ENCODE measurements at regions not wholly inside any gene's neighbourhood (a gene's known extent, or its start where the extent isn't known, plus 50 kb on each side); places are given as distances from the start of the nearest gene placed in this dataset.

DNA sequence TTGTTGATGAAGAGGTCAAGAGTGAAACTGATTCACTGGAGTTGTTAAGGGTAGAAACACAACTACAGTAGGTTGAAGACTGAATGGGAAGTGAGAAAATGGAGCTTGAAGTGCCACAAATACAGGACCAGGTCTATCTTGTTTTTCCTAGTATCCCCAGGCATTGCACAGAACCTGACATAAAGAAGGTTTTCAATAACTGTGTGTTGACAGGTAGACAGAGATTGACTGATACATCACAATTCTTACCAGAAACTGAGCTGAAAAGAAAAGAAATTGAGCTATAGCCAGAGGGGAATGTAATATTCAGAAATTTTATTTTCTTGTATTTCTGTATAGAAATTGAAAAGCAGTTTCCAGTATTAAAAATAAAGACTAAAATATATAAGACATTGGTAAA is 767.7 kb downstream of the PCDH17 start:
- no peaks in the 10 kb centered on the region for H3K4me1 Mint-ChIP-seq
- no peaks in the 10 kb centered on the region for H3K36me3 Mint-ChIP-seq
- H3K27me3 Mint-ChIP-seq (ENCODE audit: low read depth in 3 of 3) = peaks cover 0 to 3% (median 0%) of the 10 kb centered on the region in 3 donors
- no peak for DNase-seq
- H3K9me3 Mint-ChIP-seq = peaks cover 14 to 75% (median 36%) of the 10 kb centered on the region in 6 donors
- H3K4me3 Mint-ChIP-seq = no peak overlapping the region
- H3K27ac Mint-ChIP-seq = no peak overlapping the region

DNA sequence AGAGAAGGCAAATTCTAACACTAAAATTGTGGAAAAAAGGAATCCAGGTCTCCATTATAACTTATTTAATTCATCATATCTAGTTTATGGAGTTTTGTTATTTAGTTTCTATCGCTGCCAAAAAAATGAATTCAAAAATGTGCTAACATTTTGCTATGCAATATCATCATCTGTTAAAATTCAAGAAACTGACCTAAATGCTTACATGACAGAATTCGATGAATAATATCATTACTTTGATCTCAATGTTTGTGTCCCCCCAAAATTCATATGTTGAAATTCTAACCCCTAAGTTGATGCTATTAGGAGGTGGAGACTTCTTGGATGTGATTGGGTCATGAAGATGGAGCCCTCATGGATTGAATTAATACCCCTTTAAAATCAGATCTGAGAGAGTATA is 775.0 kb downstream of the PCDH17 start:
- no peaks in the 10 kb centered on the region for H3K27me3 Mint-ChIP-seq (ENCODE audit: low read depth in 3 of 3)
- H3K27ac Mint-ChIP-seq = no peak overlapping the region
- peaks cover 12 to 60% (median 32%) of the 10 kb centered on the region in 6 donors for H3K9me3 Mint-ChIP-seq
- DNase-seq = no peak
- H3K4me3 Mint-ChIP-seq = no peak overlapping the region
- H3K36me3 Mint-ChIP-seq = no peaks in the 10 kb centered on the region
- no peaks in the 10 kb centered on the region for H3K4me1 Mint-ChIP-seq

DNA sequence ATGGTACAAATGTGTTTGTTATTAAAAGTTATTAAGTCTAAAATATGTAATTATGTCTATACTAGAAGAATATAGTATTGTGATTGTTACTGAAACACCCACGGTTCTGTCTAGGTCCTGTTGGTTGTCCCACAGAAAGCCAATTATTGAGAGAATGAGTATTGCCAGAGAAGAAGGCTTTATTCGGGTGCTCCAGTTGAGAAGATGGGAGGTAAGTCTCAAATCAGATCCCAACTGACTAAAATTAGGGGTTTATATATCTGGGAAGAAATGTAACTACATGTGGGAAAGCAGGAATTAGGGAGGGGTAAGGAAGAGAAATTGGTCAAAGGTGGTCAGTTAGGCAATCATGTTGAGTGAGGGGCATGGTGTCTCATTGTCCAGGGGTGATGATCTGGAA is 798.4 kb downstream of the PCDH17 start:
- H3K27ac Mint-ChIP-seq = no peak overlapping the region
- no peak for DNase-seq
- peaks cover 1 to 57% (median 26%) of the 10 kb centered on the region in 6 donors for H3K9me3 Mint-ChIP-seq
- peaks cover 0 to 3% (median 0%) of the 10 kb centered on the region in 3 donors for H3K27me3 Mint-ChIP-seq (ENCODE audit: low read depth in 3 of 3)
- no peaks in the 10 kb centered on the region for H3K4me1 Mint-ChIP-seq
- H3K4me3 Mint-ChIP-seq = no peak overlapping the region
- no peaks in the 10 kb centered on the region for H3K36me3 Mint-ChIP-seq

DNA sequence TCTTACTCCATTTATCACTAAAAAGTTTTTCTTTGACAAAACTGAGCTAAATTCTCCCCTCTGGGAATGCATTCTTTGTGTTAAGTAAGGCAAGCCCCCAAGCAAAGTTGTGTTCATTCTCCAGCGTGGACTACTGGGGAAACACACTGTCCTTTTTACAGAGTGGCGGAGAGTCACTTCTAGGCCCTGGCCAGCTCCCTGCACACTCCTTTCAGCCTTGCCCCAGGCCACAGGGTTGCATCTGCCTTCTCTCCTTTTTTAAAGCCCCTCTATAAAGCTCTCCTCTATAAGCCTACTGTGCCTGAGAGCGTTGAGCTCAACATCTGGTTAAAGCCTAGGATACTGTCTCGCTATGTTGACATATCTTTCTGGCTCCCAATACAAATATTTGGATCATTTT is 803.4 kb downstream of the PCDH17 start:
- H3K36me3 Mint-ChIP-seq = no peaks in the 10 kb centered on the region
- peaks cover 0 to 45% (median 22%) of the 10 kb centered on the region in 6 donors for H3K9me3 Mint-ChIP-seq
- DNase-seq = no peak
- H3K4me3 Mint-ChIP-seq = no peak overlapping the region
- no peaks in the 10 kb centered on the region for H3K4me1 Mint-ChIP-seq
- H3K27me3 Mint-ChIP-seq (ENCODE audit: low read depth in 3 of 3) = no peaks in the 10 kb centered on the region
- no peak overlapping the region for H3K27ac Mint-ChIP-seq

DNA sequence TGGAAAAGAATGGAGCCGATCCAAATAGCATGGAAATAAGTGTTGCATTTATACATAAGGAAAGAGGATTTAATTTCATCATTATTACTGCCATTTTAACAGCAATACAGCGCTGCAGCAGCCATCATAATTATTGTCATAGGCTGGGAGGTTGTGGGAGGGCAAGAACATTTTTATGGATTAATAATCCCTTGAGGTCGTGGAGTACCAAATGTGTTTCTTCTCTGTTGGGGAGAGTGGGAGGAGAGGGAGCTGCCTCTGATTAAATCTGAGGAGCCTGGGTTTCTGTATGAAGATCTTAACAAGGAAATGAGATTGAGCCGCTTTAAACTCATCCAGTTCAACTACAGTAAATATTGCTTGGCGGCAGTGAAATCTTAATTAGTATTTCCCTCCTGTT is 805.9 kb downstream of the PCDH17 start:
- H3K27me3 Mint-ChIP-seq (ENCODE audit: low read depth in 3 of 3) = no peaks in the 10 kb centered on the region
- peaks cover 0 to 4% (median 0%) of the 10 kb centered on the region in 3 donors for H3K36me3 Mint-ChIP-seq
- H3K4me3 Mint-ChIP-seq = no peak overlapping the region
- peaks cover 2 to 36% (median 19%) of the 10 kb centered on the region in 6 donors for H3K9me3 Mint-ChIP-seq
- H3K4me1 Mint-ChIP-seq = no peaks in the 10 kb centered on the region
- no peak for DNase-seq
- no peak overlapping the region for H3K27ac Mint-ChIP-seq

DNA sequence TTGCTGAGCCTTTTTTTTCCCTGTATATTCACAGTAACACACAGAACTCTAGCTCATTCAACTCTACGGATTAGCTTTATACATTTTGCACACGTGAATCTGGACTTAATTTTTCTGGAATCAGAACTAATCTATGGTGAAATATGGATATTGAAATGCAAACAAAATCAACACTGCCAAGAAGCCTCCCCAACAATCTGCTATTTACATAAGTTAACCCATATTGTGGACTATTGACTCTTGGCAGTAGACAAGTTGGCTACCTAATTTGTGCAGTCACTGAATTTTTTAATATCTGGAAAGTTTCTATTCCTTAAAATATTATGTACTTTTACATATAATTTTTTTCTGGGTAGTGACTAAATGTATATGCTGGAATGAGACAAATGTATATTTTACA is 815.4 kb downstream of the PCDH17 start:
- no peaks in the 10 kb centered on the region for H3K36me3 Mint-ChIP-seq
- peaks cover 6 to 27% (median 20%) of the 10 kb centered on the region in 6 donors for H3K9me3 Mint-ChIP-seq
- H3K4me3 Mint-ChIP-seq = no peak overlapping the region
- no peak overlapping the region for H3K27ac Mint-ChIP-seq
- no peak for DNase-seq
- no peaks in the 10 kb centered on the region for H3K4me1 Mint-ChIP-seq
- H3K27me3 Mint-ChIP-seq (ENCODE audit: low read depth in 3 of 3) = no peaks in the 10 kb centered on the region

DNA sequence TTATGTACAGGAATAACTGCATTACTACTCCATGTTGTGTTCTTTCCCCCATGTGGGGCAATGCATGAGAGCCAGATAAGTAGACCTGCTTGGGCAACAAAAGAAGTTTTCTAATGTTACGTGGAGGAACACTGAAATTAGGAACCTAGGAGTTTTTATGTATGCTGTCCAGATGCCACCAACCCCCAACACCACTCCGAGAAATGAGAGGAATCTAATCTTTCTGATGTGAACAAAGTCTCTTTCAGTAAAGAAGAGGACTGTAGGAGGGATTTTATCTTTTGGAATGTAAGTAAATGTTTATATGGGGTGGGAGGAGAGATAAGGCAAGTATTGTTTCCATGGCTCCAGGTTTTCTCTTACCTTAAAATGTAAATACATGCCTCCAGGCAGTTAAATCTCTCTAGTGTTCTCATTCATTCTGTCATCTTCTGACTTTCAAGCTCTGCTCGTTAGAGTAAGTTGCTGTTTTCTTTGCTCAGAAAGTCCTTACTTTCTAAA is 820.6 kb downstream of the PCDH17 start:
- DNase-seq = no peak
- peaks cover 0 to 4% (median 3%) of the 10 kb centered on the region in 3 donors for H3K36me3 Mint-ChIP-seq
- peaks cover 10 to 57% (median 36%) of the 10 kb centered on the region in 6 donors for H3K9me3 Mint-ChIP-seq
- H3K27me3 Mint-ChIP-seq (ENCODE audit: low read depth in 3 of 3) = peaks cover 0 to 1% (median 0%) of the 10 kb centered on the region in 3 donors
- H3K27ac Mint-ChIP-seq = no peak overlapping the region
- H3K4me1 Mint-ChIP-seq = no peaks in the 10 kb centered on the region
- H3K4me3 Mint-ChIP-seq = no peak overlapping the region

DNA sequence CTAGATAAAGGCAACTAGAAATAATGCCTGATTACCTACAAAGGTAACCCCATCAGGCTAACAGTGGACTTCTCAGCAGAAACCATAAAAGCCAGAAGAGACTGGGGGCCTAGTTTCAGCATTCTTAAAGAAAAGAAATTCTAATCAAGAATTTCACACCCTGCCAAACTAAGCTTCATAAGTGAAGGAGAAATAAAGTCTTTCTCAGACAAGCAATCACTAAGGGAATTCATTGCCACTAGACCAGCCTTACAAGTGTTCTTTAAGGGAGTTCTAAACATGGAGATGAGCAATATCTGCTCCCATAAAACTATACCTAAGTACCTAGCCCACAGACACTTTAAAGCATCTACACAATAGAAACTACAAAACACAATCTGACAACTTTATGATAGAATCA is 823.5 kb downstream of the PCDH17 start:
- no peak overlapping the region for H3K4me3 Mint-ChIP-seq
- H3K9me3 Mint-ChIP-seq = peaks cover 7 to 51% (median 38%) of the 10 kb centered on the region in 6 donors
- DNase-seq = no peak
- peaks cover 0 to 4% (median 3%) of the 10 kb centered on the region in 3 donors for H3K36me3 Mint-ChIP-seq
- H3K27ac Mint-ChIP-seq = no peak overlapping the region
- H3K27me3 Mint-ChIP-seq (ENCODE audit: low read depth in 3 of 3) = peaks cover 0 to 1% (median 0%) of the 10 kb centered on the region in 3 donors
- H3K4me1 Mint-ChIP-seq = no peaks in the 10 kb centered on the region

DNA sequence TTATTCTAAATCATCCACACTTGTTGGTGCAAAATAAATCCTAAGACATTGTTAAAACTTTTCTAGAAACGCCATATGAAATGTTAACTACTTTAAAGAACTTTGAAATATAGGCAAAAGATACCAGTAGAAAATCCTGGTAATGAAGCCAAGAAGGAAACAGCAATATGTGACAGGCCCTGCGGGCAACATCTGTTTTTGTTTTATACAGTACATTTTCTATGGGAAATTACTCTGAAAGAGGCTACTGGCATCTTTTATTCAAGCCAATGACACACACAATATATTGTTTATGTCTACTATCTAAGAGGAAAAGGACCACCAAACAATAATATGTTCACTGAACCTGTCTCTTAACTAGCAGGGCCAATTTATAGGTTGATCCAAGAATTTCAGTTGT is 829.7 kb downstream of the PCDH17 start:
- H3K27me3 Mint-ChIP-seq (ENCODE audit: low read depth in 3 of 3) = no peaks in the 10 kb centered on the region
- no peaks in the 10 kb centered on the region for H3K4me1 Mint-ChIP-seq
- H3K27ac Mint-ChIP-seq = no peak overlapping the region
- peaks cover 0 to 3% (median 0%) of the 10 kb centered on the region in 3 donors for H3K36me3 Mint-ChIP-seq
- peaks cover 12 to 41% (median 21%) of the 10 kb centered on the region in 6 donors for H3K9me3 Mint-ChIP-seq
- DNase-seq = no peak
- H3K4me3 Mint-ChIP-seq = no peak overlapping the region

DNA sequence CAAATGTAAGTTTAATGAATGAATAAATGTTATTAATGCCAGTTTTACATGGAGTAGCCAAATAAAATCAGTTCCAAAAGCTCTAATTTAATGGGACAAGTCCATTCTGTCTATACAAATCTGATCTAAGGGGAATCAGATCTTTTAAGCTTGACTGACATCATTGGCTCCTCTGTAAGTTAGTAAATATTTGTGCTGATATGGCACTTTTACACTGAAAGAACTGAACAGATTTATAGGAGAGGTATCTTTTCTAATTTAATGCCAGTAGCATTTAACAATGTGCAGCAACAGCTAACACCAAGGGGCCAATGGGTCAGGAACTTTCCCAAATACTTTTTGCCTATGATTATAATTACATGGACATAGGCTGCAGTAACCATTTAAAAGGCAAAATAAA is 832.3 kb downstream of the PCDH17 start:
- no peak for DNase-seq
- peaks cover 0 to 3% (median 0%) of the 10 kb centered on the region in 3 donors for H3K36me3 Mint-ChIP-seq

DNA sequence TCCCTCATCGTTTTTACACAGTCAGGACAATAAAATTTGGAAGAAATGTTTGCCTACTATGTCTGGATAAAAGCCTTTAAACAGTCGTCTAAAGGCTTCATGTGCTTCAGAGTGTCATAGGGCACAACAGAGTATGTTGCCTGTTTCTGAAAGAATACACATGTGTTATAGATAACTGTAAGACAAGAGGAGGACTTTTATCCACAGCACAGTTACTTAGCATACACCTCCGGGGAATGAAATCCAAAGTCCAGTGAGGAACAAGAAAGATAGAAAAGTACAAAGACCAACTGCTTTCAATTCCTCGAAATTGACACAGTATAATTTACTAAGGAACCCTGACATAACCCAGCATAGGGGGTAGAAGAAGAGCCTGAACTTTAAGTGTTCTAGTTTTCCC is 835.6 kb downstream of the PCDH17 start:
- Mint-ChIP-seq H3K4me1 (no peaks in the 10 kb centered on the region), H3K4me3 (no peak overlapping the region), H3K9me3 (peaks cover 9 to 55% (median 21%) of the 10 kb centered on the region in 6 donors), H3K36me3 (peaks cover 0 to 3% (median 0%) of the 10 kb centered on the region in 3 donors), H3K27me3 (ENCODE audit: low read depth in 3 of 3) (no peaks in the 10 kb centered on the region), H3K27ac (no peak overlapping the region)
- DNase-seq = no peak

More for the DNA sequence above, 832.3 kb downstream of the PCDH17 start:
- peaks cover 11 to 35% (median 17%) of the 10 kb centered on the region in 6 donors for H3K9me3 Mint-ChIP-seq
- H3K27ac Mint-ChIP-seq = no peak overlapping the region
- no peak overlapping the region for H3K4me3 Mint-ChIP-seq
- H3K27me3 Mint-ChIP-seq (ENCODE audit: low read depth in 3 of 3) = no peaks in the 10 kb centered on the region
- H3K4me1 Mint-ChIP-seq = no peaks in the 10 kb centered on the region

DNA sequence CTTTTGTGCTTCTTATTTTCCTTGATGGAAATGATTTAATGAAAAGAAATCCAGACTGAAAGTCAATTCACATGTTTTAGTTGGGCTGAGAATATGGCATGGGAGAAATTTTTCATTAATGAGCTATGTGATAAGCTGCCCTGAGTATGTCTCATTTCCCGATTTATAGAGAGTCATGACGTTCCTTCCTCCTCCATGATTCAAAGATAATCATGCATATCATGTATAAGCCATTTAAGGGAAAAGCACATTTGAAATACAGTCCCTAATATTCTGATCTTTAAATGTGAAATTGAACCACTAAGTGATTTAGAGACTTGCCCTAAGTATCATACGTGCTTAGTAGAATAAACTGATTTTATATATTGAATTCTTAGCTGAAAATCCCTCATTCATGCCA is 840.9 kb downstream of the PCDH17 start:
- Mint-ChIP-seq H3K27ac (no peak overlapping the region), H3K9me3 (peaks cover 10 to 43% (median 23%) of the 10 kb centered on the region in 6 donors), H3K4me3 (no peak overlapping the region), H3K4me1 (no peaks in the 10 kb centered on the region), H3K27me3 (ENCODE audit: low read depth in 3 of 3) (no peaks in the 10 kb centered on the region), H3K36me3 (peaks cover 0 to 3% (median 0%) of the 10 kb centered on the region in 3 donors)
- no peak for DNase-seq

DNA sequence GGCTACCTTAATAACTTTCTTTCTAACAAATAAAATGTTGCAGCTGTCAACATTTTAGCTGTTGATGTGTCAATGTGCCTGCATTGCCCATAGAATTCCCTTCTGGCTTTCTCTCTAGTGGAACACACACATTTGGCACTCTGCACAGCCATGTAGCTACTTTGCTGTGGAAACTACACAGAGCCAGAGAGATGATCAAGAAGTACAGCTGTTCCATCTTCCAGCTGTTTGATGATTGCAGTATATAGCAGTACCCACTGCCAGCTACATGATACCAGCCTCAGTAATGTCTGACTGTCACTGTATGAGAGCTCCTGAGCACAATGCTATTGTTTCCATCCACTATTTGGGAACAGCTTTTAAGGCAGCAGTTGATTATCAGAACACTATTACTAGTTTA is 843.0 kb downstream of the PCDH17 start:
- Mint-ChIP-seq H3K4me3 (no peak overlapping the region), H3K27me3 (ENCODE audit: low read depth in 3 of 3) (no peaks in the 10 kb centered on the region), H3K36me3 (no peaks in the 10 kb centered on the region), H3K27ac (no peak overlapping the region), H3K4me1 (no peaks in the 10 kb centered on the region), H3K9me3 (peaks cover 5 to 41% (median 17%) of the 10 kb centered on the region in 6 donors)
- DNase-seq = no peak

DNA sequence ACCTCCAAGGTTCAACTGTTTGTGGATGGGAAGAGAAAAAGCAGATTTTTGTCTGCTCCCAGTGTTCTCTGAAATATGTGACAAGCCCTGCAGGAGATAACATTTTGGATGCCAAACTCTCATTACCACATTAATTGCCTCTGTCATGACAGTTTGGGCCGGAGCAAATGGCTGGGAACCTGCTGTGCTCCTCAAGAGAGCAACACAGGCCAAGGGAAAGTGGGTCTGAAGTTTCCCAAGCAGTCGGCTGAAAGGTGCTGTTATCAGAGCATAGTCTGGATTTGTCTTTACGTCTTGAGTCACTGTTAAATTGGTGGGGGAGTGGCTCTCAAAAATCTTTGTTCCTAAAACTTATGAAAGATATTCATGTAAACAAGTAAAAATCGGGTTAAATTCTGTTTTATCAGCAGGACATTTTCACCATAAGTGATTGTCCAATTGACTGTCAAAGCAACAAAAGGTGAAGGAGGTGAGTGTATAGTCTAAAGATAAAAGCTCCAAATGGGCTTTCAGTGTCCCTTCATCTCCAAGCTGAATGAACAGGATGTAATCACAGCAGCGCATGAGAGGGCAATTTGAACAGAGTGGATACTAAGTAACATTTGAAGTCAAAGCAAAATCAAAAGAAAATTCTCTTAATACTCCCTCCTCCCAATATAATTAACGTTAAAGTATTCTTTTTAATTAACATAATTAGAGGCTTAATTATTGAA is 844.8 kb downstream of the PCDH17 start:
- DNase-seq = no peak
- H3K36me3 Mint-ChIP-seq = no peaks in the 10 kb centered on the region
- H3K4me3 Mint-ChIP-seq = no peak overlapping the region
- H3K27me3 Mint-ChIP-seq (ENCODE audit: low read depth in 3 of 3) = no peaks in the 10 kb centered on the region
- H3K4me1 Mint-ChIP-seq = no peaks in the 10 kb centered on the region
- no peak overlapping the region for H3K27ac Mint-ChIP-seq
- peaks cover 5 to 41% (median 17%) of the 10 kb centered on the region in 6 donors for H3K9me3 Mint-ChIP-seq

DNA sequence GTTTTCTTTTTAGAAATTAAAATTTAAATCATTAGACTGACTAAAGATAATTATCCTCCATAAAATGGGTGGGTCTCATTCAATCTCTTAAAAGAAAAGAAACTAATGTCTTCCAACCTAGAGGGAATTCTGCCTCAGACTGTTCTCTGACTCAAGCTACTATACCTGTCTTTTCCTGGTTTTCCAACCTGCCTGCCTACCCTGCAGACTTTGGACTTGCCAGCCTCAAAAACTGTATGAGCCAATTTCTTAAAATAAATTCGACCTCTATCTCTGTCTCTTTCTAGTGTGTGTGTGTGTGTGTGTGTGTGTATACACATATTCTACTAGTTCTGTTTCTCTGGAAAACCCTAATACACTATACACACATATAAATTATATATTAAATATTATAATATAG is 847.3 kb downstream of the PCDH17 start:
- no peaks in the 10 kb centered on the region for H3K36me3 Mint-ChIP-seq
- no peaks in the 10 kb centered on the region for H3K4me1 Mint-ChIP-seq
- no peak for DNase-seq
- no peaks in the 10 kb centered on the region for H3K27me3 Mint-ChIP-seq (ENCODE audit: low read depth in 3 of 3)
- no peak overlapping the region for H3K27ac Mint-ChIP-seq
- H3K4me3 Mint-ChIP-seq = no peak overlapping the region
- H3K9me3 Mint-ChIP-seq = peaks cover 9 to 39% (median 14%) of the 10 kb centered on the region in 6 donors

Measured in immature natural killer cell (primary cell).